ENCODE measurements at regions not wholly inside any gene's neighbourhood (a gene's known extent, or its start where the extent isn't known, plus 50 kb on each side); places are given as distances from the start of the nearest gene placed in this dataset.
"Not testable (repeated sequence)": the region's sequence is repeated elsewhere in the genome, so short reads cannot be mapped to it uniquely, and the experiment has no call there.

- no peaks in the 10 kb centered on the region for H4K20me1 ChIP-seq (ENCODE audit: control insufficient read depth, insufficient read depth, low read depth, low read length)
- H3K4me2 ChIP-seq (ENCODE audit: low read length), result no peak overlapping the region
- no peaks in the 10 kb centered on the region for H3F3A ChIP-seq (ENCODE audit: control insufficient read depth, insufficient read depth)
- no peaks in the 10 kb centered on the region for H3K36me3 ChIP-seq (ENCODE audit: control insufficient read depth, low read length)
- TF ChIP-seq CTCF (IDR thresholded peaks at IDR 0.05; ENCODE audit: low read depth, low read length, poor library complexity, severe bottlenecking) (no peak), EZH2phosphoT487 (IDR thresholded peaks at IDR 0.05; ENCODE audit: borderline replicate concordance, low read length) (no peak)
- H3K4me1 ChIP-seq (ENCODE audit: control insufficient read depth, low read length), result no peaks in the 10 kb centered on the region
- H3K9me3 ChIP-seq (ENCODE audit: control insufficient read depth, insufficient read depth, low read length), result no peaks in the 10 kb centered on the region
- H3K4me3 ChIP-seq (ENCODE audit: low read length), result no peak overlapping the region
- no peaks in the 10 kb centered on the region for H3K27me3 ChIP-seq (ENCODE audit: control insufficient read depth, low read length)
- no peaks in the 10 kb centered on the region for H3K9me2 ChIP-seq (replicated peaks; ENCODE audit: control insufficient read depth, low read length)
- H3K27ac ChIP-seq (ENCODE audit: low read depth, low read length), result no peak overlapping the region
- no peaks in the 10 kb centered on the region for H3K79me2 ChIP-seq (ENCODE audit: control insufficient read depth, low read length)
These were observed 218.4 kb upstream of the LRTM1 start for GRCh38 chr3:55146216-55146615.

- H3K27ac ChIP-seq (ENCODE audit: low read depth, low read length), result no peak overlapping the region
- no peak overlapping the region for H3K4me2 ChIP-seq (ENCODE audit: low read length)
- H3K4me3 ChIP-seq (ENCODE audit: low read length), result no peak overlapping the region
- no peaks in the 10 kb centered on the region for H3K9me3 ChIP-seq (ENCODE audit: control insufficient read depth, insufficient read depth, low read length)
- no peak for TF ChIP-seq CTCF (IDR thresholded peaks at IDR 0.05; ENCODE audit: low read depth, low read length, poor library complexity, severe bottlenecking)
- no peak for TF ChIP-seq EZH2phosphoT487 (IDR thresholded peaks at IDR 0.05; ENCODE audit: borderline replicate concordance, low read length)
- H3K4me1 ChIP-seq (ENCODE audit: control insufficient read depth, low read length), result no peaks in the 10 kb centered on the region
- no peaks in the 10 kb centered on the region for H3F3A ChIP-seq (ENCODE audit: control insufficient read depth, insufficient read depth)
- H3K9me2 ChIP-seq (replicated peaks; ENCODE audit: control insufficient read depth, low read length), result no peaks in the 10 kb centered on the region
- no peaks in the 10 kb centered on the region for H3K79me2 ChIP-seq (ENCODE audit: control insufficient read depth, low read length)
- no peaks in the 10 kb centered on the region for H4K20me1 ChIP-seq (ENCODE audit: control insufficient read depth, insufficient read depth, low read depth, low read length)
- H3K27me3 ChIP-seq (ENCODE audit: control insufficient read depth, low read length), result no peaks in the 10 kb centered on the region
- no peaks in the 10 kb centered on the region for H3K36me3 ChIP-seq (ENCODE audit: control insufficient read depth, low read length)
These were observed 216.3 kb upstream of the LRTM1 start for GRCh38 chr3:55144015-55144673.

GRCh38 chr3:55143336-55143735, 215.5 kb upstream of the LRTM1 start:
- Histone ChIP-seq H3K4me2 (ENCODE audit: low read length) (no peak overlapping the region), H3K4me3 (ENCODE audit: low read length) (no peak overlapping the region), H3K79me2 (ENCODE audit: control insufficient read depth, low read length) (no peaks in the 10 kb centered on the region), H3K4me1 (ENCODE audit: control insufficient read depth, low read length) (no peaks in the 10 kb centered on the region), H3K27ac (ENCODE audit: low read depth, low read length) (no peak overlapping the region), H3K27me3 (ENCODE audit: control insufficient read depth, low read length) (no peaks in the 10 kb centered on the region), H3K9me3 (ENCODE audit: control insufficient read depth, insufficient read depth, low read length) (no peaks in the 10 kb centered on the region), H3K36me3 (ENCODE audit: control insufficient read depth, low read length) (no peaks in the 10 kb centered on the region), H3F3A (ENCODE audit: control insufficient read depth, insufficient read depth) (no peaks in the 10 kb centered on the region), H4K20me1 (ENCODE audit: control insufficient read depth, insufficient read depth, low read depth, low read length) (no peaks in the 10 kb centered on the region), H3K9me2 (replicated peaks; ENCODE audit: control insufficient read depth, low read length) (no peaks in the 10 kb centered on the region)
- TF ChIP-seq EZH2phosphoT487 (IDR thresholded peaks at IDR 0.05; ENCODE audit: borderline replicate concordance, low read length), result no peak
- TF ChIP-seq CTCF (IDR thresholded peaks at IDR 0.05; ENCODE audit: low read depth, low read length, poor library complexity, severe bottlenecking), result no peak

GRCh38 chr3:55136291-55136690, 208.4 kb upstream of the LRTM1 start:
- H3K4me3 ChIP-seq (ENCODE audit: low read length); H3K4me2 ChIP-seq (ENCODE audit: low read length): not testable (repeated sequence)

More at GRCh38 chr3:55136291-55136690, 208.4 kb upstream of the LRTM1 start:
- H3K4me1 ChIP-seq (ENCODE audit: control insufficient read depth, low read length); H3K27ac ChIP-seq (ENCODE audit: low read depth, low read length); H3K9me3 ChIP-seq (ENCODE audit: control insufficient read depth, insufficient read depth, low read length); H3K36me3 ChIP-seq (ENCODE audit: control insufficient read depth, low read length); H4K20me1 ChIP-seq (ENCODE audit: control insufficient read depth, insufficient read depth, low read depth, low read length); H3K9me2 ChIP-seq (replicated peaks; ENCODE audit: control insufficient read depth, low read length); H3K79me2 ChIP-seq (ENCODE audit: control insufficient read depth, low read length); H3K27me3 ChIP-seq (ENCODE audit: control insufficient read depth, low read length); H3F3A ChIP-seq (ENCODE audit: control insufficient read depth, insufficient read depth): not testable (repeated sequence)

Measured in DOHH2 (cell line).